SK-N-SH (cell line): ENCODE measurements at regions not wholly inside any gene's neighbourhood (a gene's known extent, or its start where the extent isn't known, plus 50 kb on each side); places are given as distances from the start of the nearest gene placed in this dataset.
"Not testable (repeated sequence)": the region's sequence is repeated elsewhere in the genome, so short reads cannot be mapped to it uniquely, and the experiment has no call there.

Experiments
- CTCF ChIA-PET: fragments of 300-600, 350-600 bp; formaldehyde crosslinking; extraction: SDS; loops from one replicate; lab custom pipeline; 2021; lab: Yijun Ruan, JAX
- POLR2A ChIA-PET: fragments of 350-600 bp; sonication (Branson Sonifier 250); formaldehyde crosslinking; extraction: SDS; loops from one replicate; lab custom pipeline; 2020; ENCODE audit warnings: antibody characterized with exemption, inconsistent platforms; lab: Yijun Ruan, JAX
- DNase-seq: peaks from one replicate; pipeline ENCODE4 v3.0.0; 2012
- H2AFZ ChIP-seq: fragments of 200-600 bp; sonication (generic); 2 replicates; pipeline ENCODE4 v1.8.1; 2016; ENCODE audit warnings: antibody characterized with exemption, mild to moderate bottlenecking, low read depth
- H3F3A ChIP-seq: fragments of 200-600 bp; sonication (generic); replicated peaks from 2 replicates; pipeline ENCODE3; 2016; ENCODE audit warnings: antibody characterized with exemption, mild to moderate bottlenecking; ENCODE audit not compliant: insufficient read depth
- H3K27ac ChIP-seq, 2 experiments: fragments of 200-500 bp in 1 of 2; fragments of 200-600 bp in 1 of 2; sonication (Bioruptor generic) in 1 of 2; sonication (generic), shearing (Covaris generic) in 1 of 2; 2 replicates each; pipeline versions ENCODE4 v1.5.1 to v1.6.1; 2014 to 2016; ENCODE audit warnings: low read depth in 2 of 2, inconsistent platforms in 1 of 2, low read length in 1 of 2, mild to moderate bottlenecking in 1 of 2, mixed read lengths in 1 of 2
- H3K27me3 ChIP-seq: fragments of 200-600 bp; sonication (generic), shearing (Covaris generic); 2 replicates; pipeline ENCODE4 v1.6.1; 2016; ENCODE audit warnings: mixed run types; ENCODE audit not compliant: insufficient read depth
- H3K36me3 ChIP-seq, 2 experiments: fragments of 200-500 bp in 1 of 2; fragments of 200-600 bp in 1 of 2; sonication (Bioruptor generic) in 1 of 2; sonication (generic) in 1 of 2; replicated peaks in 1 of 2; 2 replicates each; pipeline versions ENCODE3 to v1.5.1; 2014 to 2016; ENCODE audit warnings: low read length in 1 of 2, mild to moderate bottlenecking in 1 of 2; ENCODE audit not compliant: insufficient read depth in 2 of 2, control insufficient read depth in 1 of 2
- H3K4me1 ChIP-seq, 2 experiments: fragments of 200-500 bp in 1 of 2; fragments of 200-600 bp in 1 of 2; sonication (Bioruptor generic) in 1 of 2; sonication (generic), shearing (Covaris generic) in 1 of 2; 2 replicates each; pipeline versions ENCODE4 v1.5.1 to v1.6.1; 2014 to 2016; ENCODE audit warnings: low read depth in 1 of 2, low read length in 1 of 2, mixed run types in 1 of 2; ENCODE audit not compliant: insufficient read depth in 2 of 2, control insufficient read depth in 1 of 2
- H3K4me2 ChIP-seq: fragments of 200-600 bp; sonication (generic), shearing (Covaris generic); 2 replicates; pipeline ENCODE4 v1.6.1; 2017; ENCODE audit warnings: mixed run types
- H3K4me3 ChIP-seq, 2 experiments: fragments of 200-500 bp in 1 of 2; fragments of 200-600 bp in 1 of 2; sonication (Bioruptor generic) in 1 of 2; sonication (generic), shearing (Covaris generic) in 1 of 2; 2 replicates each; pipeline versions ENCODE4 v1.5.1 to v1.8.1; 2014 to 2016; ENCODE audit warnings: low read depth in 2 of 2, inconsistent platforms in 1 of 2, low read length in 1 of 2, mild to moderate bottlenecking in 1 of 2, mixed read lengths in 1 of 2, moderate library complexity in 1 of 2
- H3K79me2 ChIP-seq: fragments of 200-600 bp; sonication (generic); 2 replicates; pipeline ENCODE4 v1.8.1; 2017; ENCODE audit warnings: mild to moderate bottlenecking; ENCODE audit not compliant: insufficient read depth
- H3K9ac ChIP-seq: fragments of 200-600 bp; sonication (generic); 2 replicates; pipeline ENCODE4 v1.6.1; 2017; ENCODE audit warnings: mixed run types
- H3K9me2 ChIP-seq: fragments of 200-600 bp; sonication (generic); 2 replicates; pipeline ENCODE4 v1.6.1; 2017; ENCODE audit warnings: mixed run types
- H3K9me3 ChIP-seq: fragments of 200-600 bp; sonication (generic); 2 replicates; pipeline ENCODE4 v1.6.1; 2017; ENCODE audit warnings: mixed run types, mild to moderate bottlenecking, moderate library complexity
- H4K20me1 ChIP-seq: fragments of 200-600 bp; sonication (generic); 2 replicates; pipeline ENCODE4 v1.6.1; 2017; ENCODE audit warnings: mild to moderate bottlenecking, mixed run types; ENCODE audit not compliant: insufficient read depth
- CHD2 ChIP-seq: fragments of 150-350 bp; IDR thresholded peaks from 2 replicates; pipeline ENCODE4 v1.6.1; 2018; ENCODE audit warnings: low read length; ENCODE audit not compliant: partially characterized antibody
- EZH2phosphoT487 ChIP-seq: fragments of 200-600 bp; sonication (generic); IDR thresholded peaks from 2 replicates; pipeline ENCODE4 v1.6.1; 2017; ENCODE audit warnings: low read depth, mixed run types, mild to moderate bottlenecking, antibody characterized with exemption, moderate library complexity, borderline replicate concordance
- NFIC ChIP-seq: IDR thresholded peaks from 2 replicates; pipeline ENCODE4 v1.4.0; 2012; ENCODE audit warnings: borderline replicate concordance
- NRF1 ChIP-seq: IDR thresholded peaks from 2 replicates; pipeline ENCODE4 v1.6.1; 2012; ENCODE audit warnings: low read depth, mild to moderate bottlenecking, low read length
- SIN3A ChIP-seq: IDR thresholded peaks from 2 replicates; pipeline ENCODE4 v1.6.1; 2012; ENCODE audit warnings: low read depth, mild to moderate bottlenecking, low read length, moderate library complexity, borderline replicate concordance
- TAF1 ChIP-seq: IDR thresholded peaks from 2 replicates; pipeline ENCODE4 v1.6.1; 2012; ENCODE audit warnings: low read depth, mild to moderate bottlenecking, low read length, moderate library complexity, borderline replicate concordance
- USF1 ChIP-seq: IDR thresholded peaks from 2 replicates; pipeline ENCODE4 v1.4.0; 2012; ENCODE audit warnings: low read depth, borderline replicate concordance
- YY1 ChIP-seq: IDR thresholded peaks from 2 replicates; pipeline ENCODE4 v1.4.0; 2012; ENCODE audit warnings: low read depth, mild to moderate bottlenecking
- whole genome bisulfite sequencing: methylation state at CpG from one replicate; pipeline ENCODE4 v1.1.6; 2017; ENCODE audit warnings: low lambda C conversion rate; 5-methylcytosine and 5-hydroxymethylcytosine counted together

GRCh38 chr17:13843862-13844635 lies 225.3 kb upstream of the COX10 start:
- no peak overlapping the region for H2AFZ ChIP-seq
- no peak for TF ChIP-seq NRF1
- no peak for TF ChIP-seq CHD2
- no peak for TF ChIP-seq TAF1
- no peak for TF ChIP-seq EZH2phosphoT487
- TF ChIP-seq YY1 = no peak
- no peak for TF ChIP-seq NFIC
- no peak for TF ChIP-seq USF1
- WGBS = 25% methylated on average over 4 of the region's 4 CpGs
- no peaks in the 10 kb centered on the region for H3K36me3 ChIP-seq
- H3K27me3 ChIP-seq = no peaks in the 10 kb centered on the region; the same call in 1 of the 2 replicates
- no peak for DNase-seq
- ChIA-PET POLR2A (no interaction called here), CTCF (no interaction called here)
- H3K4me3 ChIP-seq = no peak overlapping the region
- no peak overlapping the region for H3K9ac ChIP-seq
- H3K4me2 ChIP-seq = no peak overlapping the region
- H3K9me2 ChIP-seq = no peaks in the 10 kb centered on the region
- H3K9me3 ChIP-seq = no peaks in the 10 kb centered on the region
- H3K4me1 ChIP-seq = no peaks in the 10 kb centered on the region
- H3K79me2 ChIP-seq = no peaks in the 10 kb centered on the region
- H4K20me1 ChIP-seq = no peaks in the 10 kb centered on the region
- no peak overlapping the region for H3K27ac ChIP-seq
- no peaks in the 10 kb centered on the region for H3F3A ChIP-seq

GRCh38 chr17:13851889-13852288 lies 217.4 kb upstream of the COX10 start:
- TF ChIP-seq SIN3A = no peak
- no peaks in the 10 kb centered on the region for H3F3A ChIP-seq
- no peak for DNase-seq
- no peak overlapping the region for H3K4me3 ChIP-seq
- H3K9me2 ChIP-seq = no peaks in the 10 kb centered on the region
- no peak overlapping the region for H2AFZ ChIP-seq
- WGBS = 31% methylated on average over 1 of the region's 1 CpG
- no peaks in the 10 kb centered on the region for H3K9me3 ChIP-seq
- H3K4me2 ChIP-seq = no peak overlapping the region
- H3K27ac ChIP-seq = no peak overlapping the region
- no peaks in the 10 kb centered on the region for H3K79me2 ChIP-seq
- H4K20me1 ChIP-seq = no peaks in the 10 kb centered on the region
- H3K9ac ChIP-seq = no peak overlapping the region
- H3K27me3 ChIP-seq = no peaks in the 10 kb centered on the region
- H3K4me1 ChIP-seq = no peaks in the 10 kb centered on the region
- ChIA-PET POLR2A (no interaction called here), CTCF (no interaction called here)
- H3K36me3 ChIP-seq = no peaks in the 10 kb centered on the region

DNA sequence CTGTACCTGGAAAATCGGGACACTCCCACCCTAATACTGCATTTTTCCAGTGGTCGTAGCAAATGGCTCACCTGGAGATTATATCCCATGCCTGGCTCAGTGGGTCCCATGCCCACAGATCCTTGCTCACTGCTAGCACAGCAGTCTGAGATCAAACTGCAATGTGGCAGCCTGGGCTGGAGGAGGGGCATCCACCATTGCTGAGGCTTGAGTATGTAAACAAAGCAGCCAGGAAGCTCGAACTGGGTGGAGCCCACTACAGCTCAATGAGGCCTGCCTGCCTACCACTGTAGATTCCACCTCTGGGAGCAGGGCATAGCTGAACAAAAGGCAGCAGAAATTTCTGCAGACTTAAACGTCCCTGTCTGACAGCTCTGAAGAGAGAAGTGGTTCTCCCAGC lies 213.6 kb upstream of the COX10 start:
- H4K20me1 ChIP-seq, CTCF ChIA-PET, H3K9ac ChIP-seq, H3K4me3 ChIP-seq, H3F3A ChIP-seq, H2AFZ ChIP-seq, H3K4me2 ChIP-seq, H3K4me1 ChIP-seq, POLR2A ChIA-PET, H3K36me3 ChIP-seq, H3K9me2 ChIP-seq, DNase-seq, H3K27me3 ChIP-seq, H3K79me2 ChIP-seq, H3K27ac ChIP-seq, H3K9me3 ChIP-seq: not testable (repeated sequence)
- WGBS = 36% methylated on average over 3 of the region's 4 CpGs
